Spleen (tissue), 11 donors: ENCODE measurements at regions not wholly inside any gene's neighbourhood (a gene's known extent, or its start where the extent isn't known, plus 50 kb on each side); places are given as distances from the start of the nearest gene placed in this dataset.
"Not testable (repeated sequence)": the region's sequence is repeated elsewhere in the genome, so short reads cannot be mapped to it uniquely, and the experiment has no call there.

Source experiments
- DNase-seq: peaks from one replicate; pipeline ENCODE4 v3.0.0-alpha.2; 2020
- H3K27ac ChIP-seq, 8 donors: fragments of 200-600 bp; sonication (generic) in 7 of 8; 1 replicate in 4 of 8; 2 replicates in 4 of 8; pipeline versions ENCODE4 v1.5.0 to v1.8.0; 2016 to 2021; ENCODE audit warnings: inconsistent platforms in 4 of 8, mild to moderate bottlenecking in 4 of 8, moderate library complexity in 1 of 8
- H3K27me3 ChIP-seq, 7 donors: fragments of 200-600 bp; sonication (generic) in 6 of 7; replicated peaks in 1 of 7; 1 replicate in 4 of 7; 2 replicates in 3 of 7; pipeline versions ENCODE4 v1.5.0 to v1.8.0; 2016 to 2021; ENCODE audit warnings: inconsistent platforms in 3 of 7, mild to moderate bottlenecking in 1 of 7
- H3K36me3 ChIP-seq, 6 donors: fragments of 200-600 bp; sonication (generic) in 5 of 6; 1 replicate in 4 of 6; 2 replicates in 2 of 6; pipeline versions ENCODE4 v1.5.0 to v1.8.0; 2016 to 2021; ENCODE audit warnings: inconsistent platforms in 2 of 6
- H3K4me1 ChIP-seq, 6 donors: fragments of 200-600 bp; sonication (generic) in 5 of 6; 1 replicate in 3 of 6; 2 replicates in 3 of 6; pipeline versions ENCODE4 v1.5.0 to v1.8.0; 2016 to 2021; ENCODE audit warnings: inconsistent platforms in 3 of 6
- H3K4me3 ChIP-seq, 8 donors: fragments of 200-600 bp; sonication (generic) in 7 of 8; 1 replicate in 4 of 8; 2 replicates in 4 of 8; pipeline versions ENCODE4 v1.5.0 to v1.8.0; 2016 to 2021; ENCODE audit warnings: inconsistent platforms in 4 of 8, mild to moderate bottlenecking in 4 of 8, moderate library complexity in 2 of 8
- H3K9me3 ChIP-seq, 8 donors: fragments of 200-600 bp; sonication (generic) in 7 of 8; 1 replicate in 4 of 8; 2 replicates in 4 of 8; pipeline versions ENCODE4 v1.5.0 to v1.8.0; 2016 to 2021; ENCODE audit warnings: inconsistent platforms in 4 of 8
- POLR2A ChIP-seq, 3 donors: fragments of 450-650 bp; IDR thresholded peaks; one replicate each; pipeline ENCODE4 v1.5.1; 2017; ENCODE audit warnings: antibody characterized with exemption in 3 of 3, mild to moderate bottlenecking in 1 of 3
- POLR2AphosphoS5 ChIP-seq, 3 donors: sonication (generic); formaldehyde crosslinking; IDR thresholded peaks; one replicate each; pipeline ENCODE4 v1.5.1; 2017; ENCODE audit warnings: antibody characterized with exemption in 3 of 3
- WGBS, 5 donors: extraction: QIAGEN DNeasy Blood & Tissue Kit in 3 of 5; methylation state at CpG; one replicate each; pipeline versions ENCODE4 v1.1.5 to v1.1.7; 2013 to 2018; 5-methylcytosine and 5-hydroxymethylcytosine counted together
- intact Hi-C: fragments of 100-400 bp; cut with DNase I; formaldehyde crosslinking; loops from one replicate; pipeline ENCODE4 v1.15.0; 2023; ENCODE audit warnings: low total_unique reads
- TF ChIP-seq, protein P1 (sequence below), 11 experiments: fragments of 200-600 bp in 7 of 11; fragments of 450-650 bp in 4 of 11; sonication (generic) in 4 of 11; IDR thresholded peaks in 8 of 11; conservative IDR thresholded peaks in 3 of 11; 1 replicate in 7 of 11; 2 replicates in 4 of 11; pipeline versions ENCODE4 v1.4.0 to v1.8.0; 2016 to 2021; ENCODE audit warnings: antibody characterized with exemption in 11 of 11, inconsistent platforms in 4 of 11, mild to moderate bottlenecking in 1 of 11
- donor health status: healthy with polysubstance abuse.
- donor health status: DM: no; HTN: no; CAD: no; lungs with moderate emphysema.
- donor health status: DM: no; HTN: no; CAD: no.
- donor health status: Bipolar disorder and iron deficiency.
- donor health status: healthy.
- donor health status: DM: no; HTN: no; CAD: no.
- donor health status: DM: yes; HTN: yes; CAD: no.

DNA sequence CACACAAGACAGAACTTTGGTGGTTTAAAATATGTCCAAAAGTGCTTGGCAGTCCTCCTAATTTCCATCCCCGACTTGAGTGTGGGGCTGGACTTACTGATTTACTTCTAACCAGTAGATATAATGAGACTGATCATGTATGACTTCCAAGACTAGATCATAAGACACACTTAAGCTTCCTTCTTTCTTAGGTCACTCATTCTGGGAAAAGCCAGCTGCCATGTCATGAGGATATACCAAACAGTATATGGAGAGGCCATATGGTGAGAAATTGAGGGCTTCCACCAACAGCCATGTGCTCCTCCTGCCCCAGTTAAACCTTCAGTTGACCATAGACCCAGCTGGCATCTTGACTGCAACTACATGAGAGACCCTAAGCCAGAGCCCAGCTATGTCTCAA, 282.8 kb upstream of the PROK2 start:
- Histone ChIP-seq H3K4me1 (peaks cover 0 to 4% (median 0%) of the 10 kb centered on the region in 6 donors), H3K9me3 (peaks cover 0 to 19% (median 14%) of the 10 kb centered on the region in 8 donors), H3K36me3 (no peaks in the 10 kb centered on the region), H3K4me3 (no peak overlapping the region), H3K27me3 (no peaks in the 10 kb centered on the region), H3K27ac (no peak overlapping the region)
- WGBS, 5 donors, result 48 to 89% (median 67%) methylated on average over 1 of the region's 1 CpG
- TF ChIP-seq POLR2A (IDR thresholded peaks at IDR 0.05) (no peak), POLR2AphosphoS5 (IDR thresholded peaks at IDR 0.05) (no peak)
- TF ChIP-seq, protein P1, sequence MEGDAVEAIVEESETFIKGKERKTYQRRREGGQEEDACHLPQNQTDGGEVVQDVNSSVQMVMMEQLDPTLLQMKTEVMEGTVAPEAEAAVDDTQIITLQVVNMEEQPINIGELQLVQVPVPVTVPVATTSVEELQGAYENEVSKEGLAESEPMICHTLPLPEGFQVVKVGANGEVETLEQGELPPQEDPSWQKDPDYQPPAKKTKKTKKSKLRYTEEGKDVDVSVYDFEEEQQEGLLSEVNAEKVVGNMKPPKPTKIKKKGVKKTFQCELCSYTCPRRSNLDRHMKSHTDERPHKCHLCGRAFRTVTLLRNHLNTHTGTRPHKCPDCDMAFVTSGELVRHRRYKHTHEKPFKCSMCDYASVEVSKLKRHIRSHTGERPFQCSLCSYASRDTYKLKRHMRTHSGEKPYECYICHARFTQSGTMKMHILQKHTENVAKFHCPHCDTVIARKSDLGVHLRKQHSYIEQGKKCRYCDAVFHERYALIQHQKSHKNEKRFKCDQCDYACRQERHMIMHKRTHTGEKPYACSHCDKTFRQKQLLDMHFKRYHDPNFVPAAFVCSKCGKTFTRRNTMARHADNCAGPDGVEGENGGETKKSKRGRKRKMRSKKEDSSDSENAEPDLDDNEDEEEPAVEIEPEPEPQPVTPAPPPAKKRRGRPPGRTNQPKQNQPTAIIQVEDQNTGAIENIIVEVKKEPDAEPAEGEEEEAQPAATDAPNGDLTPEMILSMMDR (IDR thresholded peaks at IDR 0.05 in 8 of 11, conservative IDR thresholded peaks at IDR 0.05 in 3 of 11), result no peak
- no peak for DNase-seq
- intact Hi-C loops, result no loop called here

DNA sequence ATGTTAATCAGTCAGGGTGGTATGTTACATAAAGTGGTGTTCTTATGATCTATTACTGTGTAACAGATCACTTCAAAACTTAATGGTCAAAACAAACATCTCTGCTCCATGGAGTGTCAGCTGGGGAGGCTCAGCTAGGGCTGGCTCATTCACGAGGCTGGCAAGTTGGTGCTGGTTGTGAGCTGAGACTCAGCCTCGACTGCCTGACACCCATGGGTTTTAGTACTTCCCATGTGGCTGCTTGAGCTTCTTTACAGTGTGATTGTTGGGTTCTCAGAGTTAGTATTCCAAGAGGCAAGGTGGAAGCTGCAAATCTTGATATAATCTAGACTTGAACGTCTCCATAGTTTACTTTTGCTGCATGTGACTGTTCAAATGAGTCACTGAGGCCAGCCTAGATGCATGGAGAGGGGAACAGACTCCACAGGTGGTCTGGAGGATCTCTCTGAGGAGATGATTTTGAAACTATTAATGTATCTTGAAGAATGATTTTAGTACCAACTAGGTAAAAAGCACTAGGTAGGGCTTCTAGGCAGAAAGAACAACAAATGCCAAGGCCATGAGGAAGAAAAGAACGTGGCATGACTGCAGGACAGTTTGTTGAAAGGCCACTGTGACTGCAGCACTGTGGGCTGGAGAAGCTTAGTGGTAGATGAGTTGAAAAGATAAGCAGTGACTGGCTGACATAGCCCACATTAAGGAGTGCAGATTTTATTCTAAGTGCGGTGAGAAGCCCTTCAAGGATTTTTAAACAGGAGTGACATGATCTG, 281.1 kb upstream of the PROK2 start:
- H3K36me3 ChIP-seq, result no peaks in the 10 kb centered on the region
- WGBS, 5 donors, result 63 to 73% (median 68%) methylated on average over 5 of the region's 5 CpGs
- no peaks in the 10 kb centered on the region for H3K27me3 ChIP-seq
- H3K27ac ChIP-seq, result no peak overlapping the region
- TF ChIP-seq POLR2A (IDR thresholded peaks at IDR 0.05) (no peak), POLR2AphosphoS5 (IDR thresholded peaks at IDR 0.05) (no peak)
- TF ChIP-seq, protein P1 (IDR thresholded peaks at IDR 0.05 in 8 of 11, conservative IDR thresholded peaks at IDR 0.05 in 3 of 11), result no peak
- H3K9me3 ChIP-seq, result peaks cover 0 to 21% (median 14%) of the 10 kb centered on the region in 8 donors
- H3K4me3 ChIP-seq, result no peak overlapping the region
- H3K4me1 ChIP-seq, result no peaks in the 10 kb centered on the region
- intact Hi-C loops, result no loop called here
- no peak for DNase-seq

DNA sequence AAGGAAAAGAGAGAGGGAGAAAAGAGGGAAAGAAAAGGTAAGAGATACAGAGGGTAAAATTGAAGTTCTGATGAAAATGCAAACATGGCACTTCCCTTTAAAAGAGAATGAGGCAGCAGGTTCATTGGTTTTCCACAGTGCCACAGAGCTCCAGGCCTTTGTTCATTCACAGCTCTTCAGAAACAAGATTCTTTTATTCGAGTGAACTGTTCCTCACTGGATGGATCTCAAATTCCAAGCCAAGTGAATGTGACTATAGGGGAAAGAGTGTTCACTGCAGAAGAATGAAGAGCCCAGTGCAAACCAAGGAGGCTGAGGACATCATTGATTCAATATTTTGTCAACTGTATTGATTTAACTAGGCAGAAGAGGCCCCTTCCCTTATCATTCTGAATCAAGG, 280.3 kb upstream of the PROK2 start:
- 81 to 96% (median 87%) methylated on average over 1 of the region's 1 CpG for WGBS, 5 donors
- Histone ChIP-seq H3K27me3 (no peaks in the 10 kb centered on the region), H3K36me3 (no peaks in the 10 kb centered on the region), H3K27ac (no peak overlapping the region), H3K4me1 (no peaks in the 10 kb centered on the region), H3K4me3 (no peak overlapping the region), H3K9me3 (peaks cover 0 to 21% (median 14%) of the 10 kb centered on the region in 8 donors)
- intact Hi-C loops, result no loop called here
- no peak for DNase-seq
- TF ChIP-seq, protein P1 (IDR thresholded peaks at IDR 0.05 in 8 of 11, conservative IDR thresholded peaks at IDR 0.05 in 3 of 11), result no peak
- no peak for TF ChIP-seq POLR2A (IDR thresholded peaks at IDR 0.05)
- no peak for TF ChIP-seq POLR2AphosphoS5 (IDR thresholded peaks at IDR 0.05)

DNA sequence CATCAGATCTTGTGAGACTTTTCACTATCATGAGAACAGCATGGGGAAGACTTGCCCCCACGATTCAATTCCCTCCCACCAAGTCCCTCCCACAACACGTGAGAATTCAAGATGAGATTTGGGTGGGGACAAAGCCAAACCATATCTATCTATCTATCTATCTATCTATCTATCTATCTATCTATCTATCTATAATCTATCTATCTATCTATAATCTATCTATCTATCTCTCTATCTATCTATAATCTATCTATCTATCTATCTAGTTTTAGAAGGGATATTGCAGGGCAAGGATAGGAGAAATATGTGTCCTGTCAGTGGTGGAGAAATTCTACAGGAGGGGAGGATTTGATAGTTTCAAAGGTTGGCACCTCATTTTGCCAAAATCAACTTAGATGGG, 279.8 kb upstream of the PROK2 start:
- H3K27me3 ChIP-seq, H3K4me1 ChIP-seq, intact Hi-C loops, H3K27ac ChIP-seq, H3K36me3 ChIP-seq, H3K4me3 ChIP-seq, DNase-seq: not testable (repeated sequence)
- H3K9me3 ChIP-seq, result peaks cover 0 to 21% (median 14%) of the 10 kb centered on the region in 8 donors
- 42 to 50% (median 44%) methylated on average over 2 of the region's 2 CpGs for WGBS, 5 donors
